ENCODE measurements at regions not wholly inside any gene's neighbourhood (a gene's known extent, or its start where the extent isn't known, plus 50 kb on each side); places are given as distances from the start of the nearest gene placed in this dataset.
"Not testable (repeated sequence)": the region's sequence is repeated elsewhere in the genome, so short reads cannot be mapped to it uniquely, and the experiment has no call there.

DNA sequence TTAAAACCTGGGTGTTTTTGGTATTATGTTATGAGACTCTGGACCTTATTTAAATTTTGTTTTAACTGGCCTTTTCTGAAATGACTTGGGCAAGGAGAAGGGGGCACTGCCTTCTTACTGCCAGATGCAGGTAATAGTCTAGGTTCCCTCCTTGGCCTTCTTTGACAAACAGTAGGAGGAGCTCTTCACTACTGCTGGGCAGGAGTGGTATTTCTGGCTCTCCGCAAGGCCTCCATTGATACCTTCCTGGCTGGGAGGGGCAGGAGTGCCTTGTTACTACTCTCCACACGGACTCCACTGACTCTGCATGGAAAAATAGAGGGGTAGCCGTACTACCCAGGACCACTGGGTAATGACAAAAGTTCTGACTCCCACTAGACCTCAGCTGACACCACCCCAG is 189.4 kb upstream of the NBPF12 start:
- H3K4me3 ChIP-seq (ENCODE audit: low read depth, low read length); DNase-seq (ENCODE audit: low read depth); in situ Hi-C loops (cut with HindIII; ENCODE audit: low sequenced_read_pairs): not testable (repeated sequence)

DNA sequence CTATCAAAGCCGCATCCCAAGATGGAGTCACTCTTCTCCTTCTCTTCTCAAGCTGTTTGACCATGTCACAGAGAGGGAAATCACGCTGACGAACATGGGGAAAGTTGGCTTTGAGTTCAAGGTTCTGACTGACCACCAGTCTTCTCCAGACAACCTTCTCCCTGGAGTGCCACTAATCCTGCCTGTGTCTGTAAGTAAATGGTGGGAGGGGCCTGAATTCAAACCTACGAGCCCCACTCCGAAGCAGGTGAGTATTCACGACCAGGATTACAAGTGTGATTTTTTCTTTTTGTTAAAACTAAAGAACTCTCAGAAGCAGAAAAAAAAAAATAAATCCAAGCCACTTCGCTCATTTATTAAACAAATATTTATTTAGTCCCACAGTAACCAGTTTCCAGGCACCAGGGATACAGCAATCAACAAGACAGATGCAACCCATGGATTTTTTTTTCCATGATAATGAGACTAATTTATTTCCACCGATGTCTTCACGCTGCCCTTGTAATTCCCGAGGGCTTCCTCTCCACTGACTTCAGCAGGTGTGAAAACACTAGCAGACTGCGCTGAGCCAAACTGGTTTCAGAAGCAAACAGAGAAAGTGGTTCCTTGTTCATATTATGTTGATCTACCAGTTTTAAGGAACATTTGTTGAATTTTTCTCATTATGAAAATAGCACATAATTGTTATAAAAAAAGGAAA is 206.0 kb upstream of the NBPF12 start:
- DNase-seq (ENCODE audit: low read depth); H3K4me3 ChIP-seq (ENCODE audit: low read depth, low read length); in situ Hi-C loops (cut with HindIII; ENCODE audit: low sequenced_read_pairs): not testable (repeated sequence)

DNA sequence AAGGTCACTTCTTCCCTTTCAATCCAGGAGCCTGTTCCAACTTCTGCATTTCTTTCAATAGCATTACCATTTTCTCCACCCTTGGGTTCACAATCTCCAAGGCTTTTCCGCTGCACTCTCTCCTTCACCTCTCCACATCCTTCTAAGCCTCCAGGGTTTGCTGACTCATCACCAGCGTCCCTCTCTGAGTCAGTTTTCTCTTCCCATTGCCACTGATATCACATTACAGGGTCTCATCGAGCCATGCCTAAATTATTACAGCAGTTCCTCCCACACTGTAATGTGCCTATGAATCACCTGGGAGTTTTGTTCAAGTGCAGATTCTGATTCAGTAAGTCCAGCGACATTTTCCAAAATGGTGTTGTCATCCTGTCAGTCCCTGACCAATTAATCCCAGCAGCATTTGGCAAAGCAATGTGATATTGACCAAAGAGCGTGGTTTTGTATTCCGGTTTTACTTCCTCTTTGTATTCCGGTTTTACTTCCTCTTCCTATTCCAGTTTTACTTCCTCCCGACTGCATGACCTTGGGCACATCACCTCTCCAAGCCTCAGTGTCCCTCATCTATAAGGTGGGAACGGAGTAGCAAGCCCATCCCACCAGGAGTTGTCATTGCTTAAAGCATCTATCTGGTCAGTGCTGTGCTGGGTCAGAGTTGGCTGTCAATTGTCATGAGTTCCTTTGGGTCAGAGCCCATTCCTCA is 208.3 kb upstream of the NBPF12 start:
- DNase-seq (ENCODE audit: low read depth); H3K4me3 ChIP-seq (ENCODE audit: low read depth, low read length); in situ Hi-C loops (cut with HindIII; ENCODE audit: low sequenced_read_pairs): not testable (repeated sequence)

DNA sequence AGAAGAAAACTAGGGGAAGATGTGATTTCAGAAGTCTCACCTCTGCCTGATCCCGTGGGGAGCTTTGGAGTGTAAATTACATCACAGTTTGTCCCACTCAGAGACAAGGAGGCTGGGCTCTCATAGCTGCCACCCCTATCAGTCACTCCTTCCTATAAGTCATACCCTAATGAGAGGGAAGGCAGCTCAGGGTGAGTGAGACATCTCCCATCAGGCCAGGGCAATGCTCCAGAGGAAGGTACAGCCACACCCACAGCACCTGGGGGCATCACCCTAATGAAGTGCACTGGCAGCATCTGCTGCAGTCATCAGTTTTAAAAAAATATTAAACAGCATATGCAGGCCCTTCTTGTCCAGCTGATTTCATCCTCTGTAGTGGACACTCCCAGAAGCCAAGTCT is 223.1 kb upstream of the NBPF12 start:
- DNase-seq (ENCODE audit: low read depth); in situ Hi-C loops (cut with HindIII; ENCODE audit: low sequenced_read_pairs); H3K4me3 ChIP-seq (ENCODE audit: low read depth, low read length): not testable (repeated sequence)

DNA sequence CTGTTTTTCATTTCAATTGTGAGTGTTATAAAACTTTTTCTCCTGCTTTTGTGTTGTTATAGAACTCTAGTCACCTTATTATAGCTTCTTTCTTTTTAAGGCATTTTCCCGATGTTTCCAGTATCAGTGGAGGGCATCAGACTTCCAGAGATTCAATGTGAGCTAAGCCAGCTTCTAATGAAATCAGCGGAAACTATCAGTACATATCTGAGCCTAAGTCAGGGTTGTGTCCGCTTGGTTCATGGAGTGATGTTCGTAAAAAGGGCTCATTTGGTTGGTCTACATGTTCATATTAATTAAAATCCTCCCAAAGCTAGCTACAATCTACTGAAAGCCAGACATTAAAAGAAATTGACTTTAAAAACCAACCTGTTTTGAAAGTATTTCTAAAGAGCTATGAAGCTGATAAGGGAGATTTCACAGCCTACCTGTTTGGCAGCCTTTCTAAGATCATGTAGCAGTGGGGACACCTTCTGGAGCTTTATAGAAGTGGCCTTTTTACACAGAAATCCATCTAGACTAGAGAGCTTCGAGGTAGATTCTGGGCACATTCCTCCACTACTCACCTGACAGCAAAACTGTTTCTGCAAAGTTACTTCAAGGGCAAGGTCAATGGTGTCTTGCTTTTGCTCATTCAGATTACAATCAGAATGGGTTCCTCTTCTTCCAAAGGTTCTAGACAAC is 227.1 kb upstream of the NBPF12 start:
- in situ Hi-C loops (cut with HindIII; ENCODE audit: low sequenced_read_pairs); H3K4me3 ChIP-seq (ENCODE audit: low read depth, low read length): not testable (repeated sequence)
- peak; percentile 5 for DNase-seq (ENCODE audit: low read depth)

DNA sequence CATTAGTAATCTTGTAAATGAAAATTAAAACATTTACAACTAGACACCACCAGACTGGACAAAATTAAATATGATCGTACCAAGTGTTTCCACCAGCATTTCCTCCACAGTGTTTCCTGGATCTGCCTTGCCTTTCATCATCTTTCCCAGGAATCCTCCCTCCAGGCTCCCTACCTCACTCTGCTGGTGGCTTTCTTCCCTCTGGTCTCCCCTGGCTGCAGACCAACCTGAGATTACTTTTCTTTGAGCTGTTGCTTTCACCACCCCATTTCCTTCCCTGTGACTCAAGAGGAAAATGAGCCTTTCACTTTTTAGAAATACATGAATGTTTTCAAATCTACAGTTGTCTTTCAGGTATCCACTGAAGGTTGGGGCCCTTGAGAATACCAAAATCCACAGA is 228.8 kb upstream of the NBPF12 start:
- H3K4me3 ChIP-seq (ENCODE audit: low read depth, low read length); in situ Hi-C loops (cut with HindIII; ENCODE audit: low sequenced_read_pairs); DNase-seq (ENCODE audit: low read depth): not testable (repeated sequence)

DNA sequence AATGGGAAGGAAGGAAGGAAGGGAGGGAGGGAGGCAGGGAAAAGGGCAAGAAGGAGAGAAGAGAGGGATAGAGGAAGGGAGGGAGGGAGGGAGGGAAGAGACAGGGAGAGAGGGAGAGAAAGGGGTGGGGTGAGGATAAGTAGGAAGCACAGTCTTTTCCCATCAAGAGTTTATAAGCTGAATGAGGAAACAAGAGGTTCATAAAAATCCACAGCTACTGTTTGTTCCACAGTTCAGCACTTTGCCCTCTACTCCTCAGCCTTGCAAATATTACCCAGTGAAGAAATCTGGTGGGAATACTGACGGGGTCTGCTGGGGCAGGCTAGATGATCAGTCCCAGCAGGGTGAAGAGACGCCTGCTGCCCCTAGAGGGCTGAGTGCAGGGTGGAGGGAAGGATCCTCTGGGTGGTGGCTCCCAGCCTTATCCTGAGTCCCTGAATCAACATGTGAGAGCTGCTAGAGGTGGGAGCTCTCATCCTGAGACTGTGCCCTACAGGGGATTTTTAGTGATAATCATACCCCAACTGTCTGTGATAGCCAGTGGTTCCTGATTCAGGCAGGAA is 233.9 kb upstream of the NBPF12 start:
- in situ Hi-C loops (cut with HindIII; ENCODE audit: low sequenced_read_pairs); H3K4me3 ChIP-seq (ENCODE audit: low read depth, low read length); DNase-seq (ENCODE audit: low read depth): not testable (repeated sequence)

DNA sequence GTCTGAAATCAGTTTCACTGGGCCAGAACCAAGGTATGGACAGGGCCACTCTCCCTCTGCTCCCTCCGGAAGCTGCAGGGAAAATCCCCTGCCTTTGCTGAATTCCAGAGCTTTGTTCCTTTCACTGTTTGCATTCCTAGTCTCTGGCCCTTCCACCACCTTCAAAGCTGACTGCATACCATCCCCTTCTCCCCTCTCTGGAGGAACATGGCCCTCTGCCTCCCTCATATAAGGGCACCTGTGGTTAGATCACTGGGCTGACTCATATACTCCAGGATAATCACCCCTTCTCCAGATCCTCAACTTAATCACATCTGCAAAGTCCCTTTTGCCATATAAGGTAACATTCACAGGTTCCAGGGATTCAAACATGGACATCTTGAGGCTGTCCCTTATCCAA is 236.8 kb upstream of the NBPF12 start:
- in situ Hi-C loops (cut with HindIII; ENCODE audit: low sequenced_read_pairs); H3K4me3 ChIP-seq (ENCODE audit: low read depth, low read length): not testable (repeated sequence)
- peak; percentile 0 for DNase-seq (ENCODE audit: low read depth)

DNA sequence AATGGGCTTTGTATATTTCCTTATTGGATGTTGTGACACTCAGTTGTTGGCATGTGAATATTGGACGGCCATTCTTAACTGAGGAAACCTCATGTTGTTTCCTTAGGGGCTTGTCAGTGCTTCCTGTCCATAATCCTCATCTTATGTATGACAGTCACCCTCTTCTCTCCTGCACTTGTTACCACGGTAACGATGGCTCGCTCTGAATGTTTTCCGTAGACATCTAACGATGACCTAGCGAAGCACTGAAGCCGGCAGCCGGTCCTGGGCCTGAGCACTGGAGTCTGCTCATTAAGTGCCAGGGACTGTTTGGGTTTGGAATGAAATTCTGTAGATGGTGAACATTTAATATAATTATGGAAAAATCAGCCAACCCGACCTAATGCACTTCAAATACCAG is 242.7 kb upstream of the NBPF12 start:
- in situ Hi-C loops (cut with HindIII; ENCODE audit: low sequenced_read_pairs); H3K4me3 ChIP-seq (ENCODE audit: low read depth, low read length); DNase-seq (ENCODE audit: low read depth): not testable (repeated sequence)

DNA sequence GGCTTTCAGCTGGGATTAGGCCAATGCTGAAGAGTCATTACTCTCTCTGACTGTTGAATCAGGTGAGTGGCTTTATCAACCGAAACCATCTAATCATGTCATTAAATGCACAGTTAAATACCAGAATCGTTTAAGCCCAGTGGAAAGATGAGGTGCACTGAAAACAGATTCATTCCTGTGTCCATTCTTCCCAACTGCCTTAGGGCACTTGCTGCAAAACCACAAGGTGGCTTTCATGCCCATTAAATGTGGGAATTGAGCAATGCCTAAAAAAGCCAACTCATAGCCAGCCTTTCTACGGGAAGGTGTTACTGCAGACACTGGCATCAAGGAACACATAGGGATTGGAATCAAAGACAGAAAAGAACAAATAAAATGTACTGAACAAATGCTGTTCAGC is 246.3 kb upstream of the NBPF12 start:
- DNase-seq (ENCODE audit: low read depth); in situ Hi-C loops (cut with HindIII; ENCODE audit: low sequenced_read_pairs); H3K4me3 ChIP-seq (ENCODE audit: low read depth, low read length): not testable (repeated sequence)

DNA sequence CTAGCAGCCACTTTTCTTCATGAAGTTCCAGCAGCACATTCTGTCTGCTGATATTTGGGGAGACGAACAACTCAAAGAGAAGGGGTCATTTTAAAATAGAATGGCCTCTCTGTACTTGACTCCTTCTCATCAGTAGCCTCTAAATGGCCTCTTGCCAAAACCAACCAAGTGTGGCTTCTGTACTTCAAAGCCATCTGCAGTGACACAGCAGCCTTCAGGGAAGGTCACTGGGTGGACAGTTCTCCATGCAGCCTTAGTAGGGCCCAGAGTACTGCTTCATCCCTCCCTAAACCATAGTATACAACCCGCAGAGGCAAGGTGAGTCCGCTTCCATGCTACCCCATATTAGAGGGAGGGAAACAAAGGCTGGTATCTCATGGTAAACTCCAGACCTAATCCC is 249.2 kb upstream of the NBPF12 start:
- H3K4me3 ChIP-seq (ENCODE audit: low read depth, low read length); in situ Hi-C loops (cut with HindIII; ENCODE audit: low sequenced_read_pairs): not testable (repeated sequence)

DNA sequence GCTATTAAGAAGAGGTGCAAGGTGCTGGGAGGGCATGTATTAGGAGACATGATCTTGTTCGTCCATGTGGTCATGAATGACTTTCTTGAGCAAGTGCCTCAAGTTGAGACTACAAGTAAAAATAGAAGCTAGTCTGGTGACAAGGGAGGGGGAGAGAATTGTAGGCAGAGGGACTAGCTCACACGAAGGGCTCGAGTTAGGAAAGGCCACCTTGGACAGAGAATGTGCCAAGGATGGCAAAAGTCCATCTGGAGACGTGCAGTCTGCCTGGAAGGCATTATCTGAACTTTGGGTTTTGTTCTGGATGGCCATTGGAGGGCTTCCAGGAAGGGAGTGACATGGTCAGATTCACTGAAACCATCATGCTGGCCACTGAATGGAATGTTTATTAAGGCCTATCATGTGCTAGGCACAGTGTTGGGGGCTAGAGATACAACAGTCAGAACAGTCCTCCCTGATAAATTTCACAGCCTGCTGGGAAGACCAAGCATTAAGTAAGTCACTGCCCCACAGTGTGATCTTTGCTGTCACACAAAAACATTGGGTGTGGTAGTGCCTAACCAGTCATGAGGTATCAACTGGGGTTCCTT is 251.3 kb upstream of the NBPF12 start:
- in situ Hi-C loops (cut with HindIII; ENCODE audit: low sequenced_read_pairs); H3K4me3 ChIP-seq (ENCODE audit: low read depth, low read length); DNase-seq (ENCODE audit: low read depth): not testable (repeated sequence)

More for the DNA sequence above, 249.2 kb upstream of the NBPF12 start:
- not testable (repeated sequence) for DNase-seq (ENCODE audit: low read depth)

DNA sequence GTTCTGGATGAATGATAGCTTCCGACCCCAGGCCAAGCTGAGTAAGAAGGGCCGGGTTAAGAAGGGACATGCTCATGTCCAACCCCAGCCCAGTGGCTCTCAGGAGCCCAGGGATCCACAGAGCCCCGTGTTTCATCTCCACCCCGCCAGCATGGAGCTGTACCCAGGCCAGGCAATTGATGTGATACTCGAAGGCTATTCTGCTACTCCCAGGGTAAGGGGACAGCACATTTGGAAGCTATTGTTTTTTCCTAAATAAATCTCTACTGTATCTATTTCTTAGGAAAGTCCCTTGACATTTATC is 255.0 kb upstream of the NBPF12 start:
- H3K4me3 ChIP-seq (ENCODE audit: low read depth, low read length); in situ Hi-C loops (cut with HindIII; ENCODE audit: low sequenced_read_pairs); DNase-seq (ENCODE audit: low read depth): not testable (repeated sequence)

DNA sequence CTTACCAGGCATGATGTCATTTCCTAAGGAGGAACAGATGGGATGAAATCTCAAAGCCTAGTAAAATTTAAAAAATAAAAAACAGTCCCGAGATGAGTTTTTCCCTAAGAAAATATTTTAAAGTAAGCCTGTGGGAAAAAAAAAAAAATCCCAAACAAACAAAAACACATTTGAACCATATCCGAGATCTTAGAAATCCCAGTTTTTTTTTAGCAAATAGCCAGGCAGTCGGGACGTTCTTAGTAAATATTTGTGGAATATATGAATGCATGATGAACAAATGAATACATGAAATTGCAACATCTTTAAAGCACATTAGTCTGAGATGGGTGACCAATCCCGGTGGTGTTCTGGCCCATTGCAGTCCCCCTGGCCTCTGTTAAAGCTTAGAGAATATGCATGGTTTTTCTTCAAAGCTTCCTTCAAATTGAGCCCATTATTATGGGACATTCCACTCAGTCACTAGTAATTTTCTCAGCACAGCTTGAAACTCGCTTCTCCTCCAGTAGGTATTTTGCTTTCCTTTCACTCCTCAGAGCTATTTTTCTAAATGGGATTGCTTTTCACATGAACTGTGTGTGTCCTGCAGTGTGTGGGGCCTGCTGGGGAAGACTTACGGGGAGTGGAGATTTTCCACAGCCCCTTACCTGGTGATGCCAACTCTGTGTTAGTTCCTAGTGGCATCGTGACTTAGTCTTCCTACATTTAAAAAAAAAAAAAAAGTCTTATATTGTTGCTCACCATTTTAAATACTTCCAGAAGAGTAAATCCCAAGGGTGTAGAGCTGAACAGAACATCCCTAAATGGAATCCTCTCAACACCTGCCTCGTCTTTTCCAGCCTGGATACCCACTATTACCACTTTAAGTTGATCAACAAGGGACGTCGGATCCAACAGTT is 255.6 kb upstream of the NBPF12 start:
- in situ Hi-C loops (cut with HindIII; ENCODE audit: low sequenced_read_pairs); H3K4me3 ChIP-seq (ENCODE audit: low read depth, low read length); DNase-seq (ENCODE audit: low read depth): not testable (repeated sequence)

DNA sequence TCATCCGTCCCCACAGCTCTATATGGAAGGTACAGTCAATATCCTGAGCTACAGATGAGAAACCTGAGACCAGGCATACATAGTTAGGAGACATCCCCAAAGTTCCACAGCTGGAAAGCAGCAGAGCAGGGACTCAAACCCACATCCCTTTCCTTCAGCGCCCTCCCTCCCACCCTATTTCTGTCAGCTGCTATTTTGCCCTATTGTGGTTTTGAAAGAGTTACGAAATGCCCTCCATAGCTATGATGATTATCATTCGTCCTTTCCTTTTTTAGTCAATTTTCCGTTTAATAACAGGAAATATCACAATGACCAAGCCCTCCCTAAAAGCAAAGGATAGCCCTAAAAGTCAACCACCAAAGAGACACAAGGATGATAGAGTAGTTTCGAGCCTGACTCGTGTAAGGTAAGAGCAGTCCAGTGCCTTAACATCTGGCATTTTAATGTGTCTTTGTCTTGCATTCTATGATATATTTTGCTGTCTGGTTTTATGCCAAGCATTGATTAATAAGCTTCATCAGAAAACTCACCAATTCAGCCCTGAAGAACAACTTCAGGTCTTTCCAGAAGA is 264.3 kb upstream of the NBPF12 start:
- in situ Hi-C loops (cut with HindIII; ENCODE audit: low sequenced_read_pairs); H3K4me3 ChIP-seq (ENCODE audit: low read depth, low read length); DNase-seq (ENCODE audit: low read depth): not testable (repeated sequence)

DNA sequence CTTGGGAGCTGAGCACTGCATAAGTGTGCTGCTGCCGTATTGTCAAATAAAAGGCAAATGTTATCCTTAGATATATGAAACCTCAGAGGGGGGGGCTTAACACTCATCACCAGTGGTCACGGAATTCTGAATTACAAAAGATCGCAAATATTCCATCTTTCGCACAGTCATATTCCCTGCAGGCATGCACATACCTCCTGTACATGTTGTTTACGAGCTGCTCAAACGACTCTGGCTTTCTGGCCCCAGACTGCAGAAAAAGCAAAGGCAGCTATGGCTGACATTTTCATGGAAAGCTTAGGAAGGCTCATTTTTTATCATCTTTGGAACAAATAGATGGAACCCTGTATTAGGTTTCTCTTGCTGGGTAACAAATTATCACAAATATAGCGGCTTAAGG is 265.5 kb upstream of the NBPF12 start:
- H3K4me3 ChIP-seq (ENCODE audit: low read depth, low read length); DNase-seq (ENCODE audit: low read depth); in situ Hi-C loops (cut with HindIII; ENCODE audit: low sequenced_read_pairs): not testable (repeated sequence)

Measured in astrocyte of the cerebellum (primary cell).